HG03045 (cell line): ENCODE measurements at regions not wholly inside any gene's neighbourhood (a gene's known extent, or its start where the extent isn't known, plus 50 kb on each side); places are given as distances from the start of the nearest gene placed in this dataset.
"Not testable (repeated sequence)": the region's sequence is repeated elsewhere in the genome, so short reads cannot be mapped to it uniquely, and the experiment has no call there.

Experiments used
- ATAC-seq: cut with Tn5 transposase; IDR thresholded peaks from one replicate; pipeline ENCODE4 v1.9.1; 2021; ENCODE audit warnings: mild to moderate bottlenecking, moderate library complexity; ENCODE audit not compliant: unreplicated experiment

- no peak for ATAC-seq
Measured at GRCh38 chr1:163472651-163473248, 151.0 kb downstream of the NUF2 start.

- ATAC-seq, result no peak
Measured at GRCh38 chr1:163477276-163477830, 155.6 kb downstream of the NUF2 start.

- not testable (repeated sequence) for ATAC-seq
Measured at GRCh38 chr1:163498391-163499330, 176.9 kb downstream of the NUF2 start.

GRCh38 chr1:163504331-163504978, 182.7 kb downstream of the NUF2 start:
- ATAC-seq, result no peak

GRCh38 chr1:163509114-163509513, 187.4 kb downstream of the NUF2 start:
- no peak for ATAC-seq

- ATAC-seq, result no peak
Measured at GRCh38 chr1:163512349-163512989, 190.7 kb downstream of the NUF2 start.

- ATAC-seq, result no peak
Measured at GRCh38 chr1:163523375-163524029, 201.7 kb downstream of the NUF2 start.

GRCh38 chr1:163528710-163529348, 207.1 kb downstream of the NUF2 start:
- no peak for ATAC-seq

- ATAC-seq, result no peak
Measured at GRCh38 chr1:163531345-163531744, 209.6 kb downstream of the NUF2 start.

GRCh38 chr1:163535401-163535800, 213.6 kb downstream of the NUF2 start:
- no peak for ATAC-seq

- no peak for ATAC-seq
Measured at GRCh38 chr1:163535807-163536206, 214.1 kb downstream of the NUF2 start.

GRCh38 chr1:163537809-163538208, 216.1 kb downstream of the NUF2 start:
- ATAC-seq, result no peak

- no peak for ATAC-seq
Measured at GRCh38 chr1:163538667-163539066, 216.9 kb downstream of the NUF2 start.

GRCh38 chr1:163540727-163541126, 219.0 kb downstream of the NUF2 start:
- ATAC-seq, result no peak

- ATAC-seq, result no peak
Measured at GRCh38 chr1:163544441-163544840, 222.7 kb downstream of the NUF2 start.

GRCh38 chr1:163558162-163558561, 236.4 kb downstream of the NUF2 start:
- ATAC-seq, result no peak

GRCh38 chr1:163561580-163562295, 240.0 kb downstream of the NUF2 start:
- ATAC-seq, result no peak

- no peak for ATAC-seq
Measured at GRCh38 chr1:163562355-163562754, 240.6 kb downstream of the NUF2 start.

- no peak for ATAC-seq
Measured at GRCh38 chr1:163565166-163565565, 243.4 kb downstream of the NUF2 start.
